HepG2 (cell line): ENCODE measurements at regions not wholly inside any gene's neighbourhood (a gene's known extent, or its start where the extent isn't known, plus 50 kb on each side); places are given as distances from the start of the nearest gene placed in this dataset.

Experiments
- ATAC-seq: fragments of 200-7000 bp; cut with Tn5 transposase; 3 replicates; pipeline ENCODE4 v1.9.1; 2020; ENCODE audit warnings: mild to moderate bottlenecking, moderate library complexity
- BruUV-seq: library from RNA; stranded (reverse); fragments of 400-500 nt; replicated peaks from 2 replicates; lab custom pipeline; 2021; lab: Mats Ljungman, UMichigan
- CTCF ChIA-PET: fragments of 300-600 bp; formaldehyde crosslinking; extraction: SDS; loops from one replicate; lab custom pipeline; 2021; ENCODE audit warnings: low total read pairs, inconsistent platforms, low intra/inter-chr PET ratio; lab: Yijun Ruan, JAX
- POLR2A ChIA-PET: fragments of 350-600 bp; sonication (Branson Sonifier 250); formaldehyde crosslinking; loops from one replicate; lab custom pipeline; 2020; ENCODE audit warnings: antibody characterized with exemption, inconsistent platforms; lab: Yijun Ruan, JAX
- DNase-seq: peaks from one replicate; pipeline ENCODE4 v3.0.0-alpha.2; 2015; ENCODE audit warnings: low spot score
- FAIRE-seq: peaks from 3 replicates; lab custom pipeline; 2011; peaks lifted over from hg19 to GRCh38; lab: Jason Lieb, UNC
- H2AFZ ChIP-seq: one replicate; pipeline ENCODE4 v1.6.1; 2011; ENCODE audit warnings: low read length, inconsistent platforms
- H3K27ac ChIP-seq: fragments of 300-600 bp; 3 replicates; pipeline ENCODE4 v1.8.0; 2011; ENCODE audit warnings: mixed run types, mild to moderate bottlenecking, mixed read lengths, low read length, inconsistent platforms; ENCODE audit not compliant: insufficient read depth; ENCODE audit errors: extremely low read length
- H3K27me3 ChIP-seq, 2 experiments: fragments of 200-600 bp in 1 of 2; 2 replicates in 1 of 2; 3 replicates in 1 of 2; pipeline versions ENCODE4 v1.6.0 to v1.8.0; 2011; ENCODE audit warnings: low read length in 2 of 2, mild to moderate bottlenecking in 2 of 2, moderate library complexity in 2 of 2, inconsistent platforms in 1 of 2; ENCODE audit not compliant: insufficient read depth in 2 of 2, control insufficient read depth in 1 of 2
- H3K36me3 ChIP-seq, 2 experiments: fragments of 200-600 bp in 1 of 2; replicated peaks in 1 of 2; 2 replicates in 1 of 2; 3 replicates in 1 of 2; pipeline versions ENCODE4 v1.5.1 to v1.8.0; 2011; ENCODE audit warnings: low read length in 2 of 2, inconsistent platforms in 1 of 2; ENCODE audit not compliant: insufficient read depth in 2 of 2, control insufficient read depth in 1 of 2
- H3K4me1 ChIP-seq: 2 replicates; pipeline ENCODE4 v1.5.1; 2012; ENCODE audit warnings: low read length, inconsistent platforms; ENCODE audit not compliant: insufficient read depth
- H3K4me2 ChIP-seq: 2 replicates; pipeline ENCODE4 v1.6.0; 2011; ENCODE audit warnings: low read depth, low read length, inconsistent platforms
- H3K4me3 ChIP-seq, 3 experiments: fragments of 200-600 bp in 1 of 3; sonication (generic), shearing (Covaris generic) in 1 of 3; replicated peaks in 1 of 3; 2 replicates each; pipeline ENCODE4 v1.5.1; 2011 to 2016; ENCODE audit warnings: low read length in 3 of 3, inconsistent platforms in 2 of 3, low read depth in 2 of 3, mild to moderate bottlenecking in 2 of 3, control low read depth in 1 of 3, mixed read lengths in 1 of 3; ENCODE audit not compliant: insufficient read depth in 1 of 3
- H3K79me2 ChIP-seq: one replicate; pipeline ENCODE4 v1.6.1; 2011; ENCODE audit warnings: low read length, inconsistent platforms; ENCODE audit not compliant: insufficient read depth
- H3K9ac ChIP-seq: 2 replicates; pipeline ENCODE4 v1.6.0; 2011; ENCODE audit warnings: mild to moderate bottlenecking, low read depth, low read length, inconsistent platforms; ENCODE audit not compliant: insufficient read depth
- H3K9me3 ChIP-seq: 2 replicates; pipeline ENCODE4 v1.5.1; 2012; ENCODE audit warnings: mild to moderate bottlenecking, low read length
- H4K20me1 ChIP-seq: 2 replicates; pipeline ENCODE4 v1.6.0; 2011; ENCODE audit warnings: inconsistent platforms, mild to moderate bottlenecking, low read length, moderate library complexity; ENCODE audit not compliant: insufficient read depth
- KLF6 ChIP-seq: IDR thresholded peaks from 2 replicates; pipeline ENCODE4 v1.8.0; 2016; ENCODE audit warnings: missing biosample characterization, missing genetic modification reagents
- TFAP4 ChIP-seq: sonication (generic); IDR thresholded peaks from 2 replicates; pipeline ENCODE4 v1.6.1; 2016; ENCODE audit warnings: low read depth, borderline replicate concordance
- ZNF501 ChIP-seq: sonication (generic); formaldehyde crosslinking; IDR thresholded peaks from 2 replicates; pipeline ENCODE4 v1.5.1; 2020; ENCODE audit warnings: mild to moderate bottlenecking, moderate library complexity, missing genetic modification reagents
- ZNF605 ChIP-seq: sonication (generic); formaldehyde crosslinking; IDR thresholded peaks from 2 replicates; pipeline ENCODE4 v1.8.0; 2022; ENCODE audit warnings: mild to moderate bottlenecking, missing genetic modification reagents
- WGBS: methylation state at CpG from one replicate; pipeline ENCODE4 v1.1.6; 2017; ENCODE audit warnings: low lambda C conversion rate; 5-methylcytosine and 5-hydroxymethylcytosine counted together
- in situ Hi-C: cut with HindIII; loops from 2 replicates; pipeline ENCODE4 v1.10.0; 2017; ENCODE audit warnings: low pct_unique_long_range_greater_than_20kb; ENCODE audit not compliant: extremely low pct_ligation_motif_present
- intact Hi-C: fragments of 100-400 bp; cut with micrococcal nuclease; formaldehyde crosslinking; loops from one replicate; pipeline ENCODE4 v1.10.0; 2022; ENCODE audit not compliant: unreplicated experiment
- TF ChIP-seq, protein P1 (sequence below): sonication (generic); formaldehyde crosslinking; IDR thresholded peaks from 2 replicates; pipeline ENCODE4 v1.8.0; 2022; ENCODE audit warnings: low read depth, missing genetic modification reagents
- TF ChIP-seq, protein P2 (sequence below): sonication (generic); formaldehyde crosslinking; IDR thresholded peaks from 2 replicates; pipeline ENCODE4 v1.4.0; 2020; ENCODE audit warnings: low read depth, mild to moderate bottlenecking, missing genetic modification reagents

DNA sequence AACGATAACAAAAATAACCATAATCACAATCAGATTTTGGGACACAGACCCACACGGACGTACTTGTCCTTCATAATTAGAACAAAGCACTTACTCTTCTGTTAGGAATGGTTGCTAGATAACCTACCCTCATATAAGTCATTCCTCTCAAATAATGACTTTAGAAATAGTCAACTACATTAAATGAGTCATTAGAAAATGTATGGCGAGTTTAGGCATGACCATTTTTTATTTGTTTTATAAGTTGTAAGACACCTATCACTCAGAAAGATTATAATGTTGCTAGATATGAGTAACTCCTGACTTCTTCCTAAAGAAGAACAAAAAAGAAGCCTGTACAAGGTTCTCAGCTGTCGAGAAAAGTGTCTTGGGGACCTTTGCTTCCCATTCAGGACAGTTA lies 1637.5 kb upstream of the PCDH7 start:
- ATAC-seq, result no peak
- intact Hi-C loops, result no loop called here
- no peak overlapping the region for H3K4me3 ChIP-seq
- 6% methylated on average over 5 of the region's 5 CpGs for WGBS
- CTCF ChIA-PET, result no interaction called here
- in situ Hi-C loops, result no loop called here
- no peak overlapping the region for H3K4me2 ChIP-seq
- H3K27me3 ChIP-seq, result no peaks in the 10 kb centered on the region
- no peak overlapping the region for H2AFZ ChIP-seq
- POLR2A ChIA-PET, result no interaction called here
- H3K4me1 ChIP-seq, result no peaks in the 10 kb centered on the region
- no peak for DNase-seq
- peaks cover 23% of the 10 kb centered on the region for H3K9me3 ChIP-seq
- no TSS peak for BruUV-seq
- H3K36me3 ChIP-seq, result no peaks in the 10 kb centered on the region
- no peak overlapping the region for H3K9ac ChIP-seq
- FAIRE-seq, result no peak
- H4K20me1 ChIP-seq, result no peaks in the 10 kb centered on the region
- TF ChIP-seq TFAP4 (no peak), ZNF605 (CRISPR knock-in tag) (no peak), KLF6 (CRISPR knock-in tag) (no peak), ZNF501 (CRISPR knock-in tag) (no peak)
- TF ChIP-seq, protein P1, sequence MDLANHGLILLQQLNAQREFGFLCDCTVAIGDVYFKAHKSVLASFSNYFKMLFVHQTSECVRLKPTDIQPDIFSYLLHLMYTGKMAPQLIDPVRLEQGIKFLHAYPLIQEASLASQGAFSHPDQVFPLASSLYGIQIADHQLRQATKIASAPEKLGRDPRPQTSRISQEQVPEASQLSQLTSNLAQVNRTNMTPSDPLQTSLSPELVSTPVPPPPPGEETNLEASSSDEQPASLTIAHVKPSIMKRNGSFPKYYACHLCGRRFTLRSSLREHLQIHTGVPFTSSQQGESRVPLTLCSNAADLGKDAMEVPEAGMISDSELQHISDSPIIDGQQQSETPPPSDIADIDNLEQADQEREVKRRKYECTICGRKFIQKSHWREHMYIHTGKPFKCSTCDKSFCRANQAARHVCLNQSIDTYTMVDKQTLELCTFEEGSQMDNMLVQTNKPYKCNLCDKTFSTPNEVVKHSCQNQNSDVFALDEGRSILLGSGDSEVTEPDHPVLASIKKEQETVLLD (CRISPR knock-in tag), result no peak
- TF ChIP-seq, protein P2, sequence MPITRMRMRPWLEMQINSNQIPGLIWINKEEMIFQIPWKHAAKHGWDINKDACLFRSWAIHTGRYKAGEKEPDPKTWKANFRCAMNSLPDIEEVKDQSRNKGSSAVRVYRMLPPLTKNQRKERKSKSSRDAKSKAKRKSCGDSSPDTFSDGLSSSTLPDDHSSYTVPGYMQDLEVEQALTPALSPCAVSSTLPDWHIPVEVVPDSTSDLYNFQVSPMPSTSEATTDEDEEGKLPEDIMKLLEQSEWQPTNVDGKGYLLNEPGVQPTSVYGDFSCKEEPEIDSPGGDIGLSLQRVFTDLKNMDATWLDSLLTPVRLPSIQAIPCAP (CRISPR knock-in tag), result no peak
- no peak overlapping the region for H3K27ac ChIP-seq
- H3K79me2 ChIP-seq, result no peaks in the 10 kb centered on the region
